ENCODE measurements at regions not wholly inside any gene's neighbourhood (a gene's known extent, or its start where the extent isn't known, plus 50 kb on each side); places are given as distances from the start of the nearest gene placed in this dataset.

- no peak for DNase-seq
Measured at GRCh38 chr9:17017931-17018491, 116.8 kb upstream of the CNTLN start.

GRCh38 chr9:17013891-17014290, 120.9 kb upstream of the CNTLN start:
- DNase-seq = no peak

GRCh38 chr9:17013010-17013409, 121.8 kb upstream of the CNTLN start:
- DNase-seq = no peak

- DNase-seq = no peak
Measured at GRCh38 chr9:17011880-17012279, 123.0 kb upstream of the CNTLN start.

- DNase-seq = no peak
Measured at GRCh38 chr9:17009071-17009470, 125.8 kb upstream of the CNTLN start.

GRCh38 chr9:17005056-17005823, 129.6 kb upstream of the CNTLN start:
- DNase-seq = no peak

- no peak for DNase-seq
Measured at GRCh38 chr9:17004500-17004899, 130.3 kb upstream of the CNTLN start.

GRCh38 chr9:17003576-17004240, 131.1 kb upstream of the CNTLN start:
- DNase-seq = no peak

- no peak for DNase-seq
Measured at GRCh38 chr9:16996901-16997491, 126.5 kb upstream of the BNC2 start.

- DNase-seq = no peak
Measured at GRCh38 chr9:16992138-16992537, 121.7 kb upstream of the BNC2 start.

GRCh38 chr9:16987026-16987425, 116.6 kb upstream of the BNC2 start:
- no peak for DNase-seq

- no peak for DNase-seq
Measured at GRCh38 chr9:16986556-16986955, 116.1 kb upstream of the BNC2 start.

GRCh38 chr9:16985559-16986348, 115.3 kb upstream of the BNC2 start:
- DNase-seq = no peak

GRCh38 chr9:16982780-16983310, 112.4 kb upstream of the BNC2 start:
- DNase-seq = peak; percentile 77

- no peak for DNase-seq
Measured at GRCh38 chr9:16976427-16976826, 106.0 kb upstream of the BNC2 start.

GRCh38 chr9:16974436-16974835, 104.0 kb upstream of the BNC2 start:
- DNase-seq = no peak

GRCh38 chr9:16970321-16970720, 99.9 kb upstream of the BNC2 start:
- no peak for DNase-seq

- no peak for DNase-seq
Measured at GRCh38 chr9:16964228-16964627, 93.8 kb upstream of the BNC2 start.

- DNase-seq = no peak
Measured at GRCh38 chr9:16960084-16960483, 89.6 kb upstream of the BNC2 start.

GRCh38 chr9:16959391-16959790, 88.9 kb upstream of the BNC2 start:
- DNase-seq = no peak

- no peak for DNase-seq
Measured at GRCh38 chr9:16954040-16954439, 83.6 kb upstream of the BNC2 start.

- no peak for DNase-seq
Measured at GRCh38 chr9:16951502-16951901, 81.0 kb upstream of the BNC2 start.

- DNase-seq = no peak
Measured at GRCh38 chr9:16950051-16950450, 79.6 kb upstream of the BNC2 start.
